ENCODE measurements at regions not wholly inside any gene's neighbourhood (a gene's known extent, or its start where the extent isn't known, plus 50 kb on each side); places are given as distances from the start of the nearest gene placed in this dataset.
A peak's percentile ranks its signal among the peaks of the same experiment; 100 is the strongest.

- H2AK5ac ChIP-seq (ENCODE audit: low read length), result no peak overlapping the region
- H3K4ac ChIP-seq (ENCODE audit: low read depth, low read length), result no peak overlapping the region
- H3K79me1 ChIP-seq (ENCODE audit: low read length), result no peaks in the 10 kb centered on the region
- H3K79me2 ChIP-seq (ENCODE audit: control insufficient read depth, insufficient read depth, low read length), result no peaks in the 10 kb centered on the region
- DNase-seq, result no peak
- H3K18ac ChIP-seq (ENCODE audit: low read length), result no peak overlapping the region
- H2BK120ac ChIP-seq (ENCODE audit: low read depth, low read length), result no peak overlapping the region
- no CpG with 5 or more reads among the region's 10 CpGs for WGBS (ENCODE audit: extremely low coverage, insufficient coverage, low lambda C conversion rate)
- no peak overlapping the region for H3K27ac ChIP-seq (ENCODE audit: low read depth, low read length)
- no peak overlapping the region for H2BK5ac ChIP-seq (ENCODE audit: low read length)
- no peak overlapping the region for H4K5ac ChIP-seq (ENCODE audit: low read length)
- H3K4me2 ChIP-seq (ENCODE audit: low read length), result no peak overlapping the region
- H3K23ac ChIP-seq (ENCODE audit: low read length), result no peak overlapping the region
- H3K4me3 ChIP-seq (ENCODE audit: low read length), result no peak overlapping the region
- no peaks in the 10 kb centered on the region for H3K4me1 ChIP-seq (ENCODE audit: control insufficient read depth, low read depth, low read length)
- no peak overlapping the region for H3K9ac ChIP-seq (ENCODE audit: low read length)
- no peaks in the 10 kb centered on the region for H3K27me3 ChIP-seq (ENCODE audit: insufficient read depth, low read length, poor library complexity)
- H2BK15ac ChIP-seq (replicated peaks; ENCODE audit: low read depth), result no peak overlapping the region
- H3K56ac ChIP-seq (ENCODE audit: low read length), result no peak overlapping the region
- H4K8ac ChIP-seq (ENCODE audit: low read depth, low read length), result no peak overlapping the region
- H3K36me3 ChIP-seq (ENCODE audit: control insufficient read depth, insufficient read depth, low read length), result no peaks in the 10 kb centered on the region
Observed at GRCh38 chr19:28208745-28209144, 1004.2 kb downstream of the UQCRFS1 start.

GRCh38 chr19:28207244-28207643, 1005.7 kb downstream of the UQCRFS1 start:
- no peak overlapping the region for H3K56ac ChIP-seq (ENCODE audit: low read length)
- H3K36me3 ChIP-seq (ENCODE audit: control insufficient read depth, insufficient read depth, low read length), result no peaks in the 10 kb centered on the region
- H2BK15ac ChIP-seq (replicated peaks; ENCODE audit: low read depth), result no peak overlapping the region
- no peak overlapping the region for H3K18ac ChIP-seq (ENCODE audit: low read length)
- H2AK5ac ChIP-seq (ENCODE audit: low read length), result no peak overlapping the region
- H3K4me1 ChIP-seq (ENCODE audit: control insufficient read depth, low read depth, low read length), result no peaks in the 10 kb centered on the region
- no peak overlapping the region for H3K27ac ChIP-seq (ENCODE audit: low read depth, low read length)
- no peaks in the 10 kb centered on the region for H3K27me3 ChIP-seq (ENCODE audit: insufficient read depth, low read length, poor library complexity)
- H3K9ac ChIP-seq (ENCODE audit: low read length), result no peak overlapping the region
- no peak overlapping the region for H4K8ac ChIP-seq (ENCODE audit: low read depth, low read length)
- H3K4me3 ChIP-seq (ENCODE audit: low read length), result no peak overlapping the region
- H2BK5ac ChIP-seq (ENCODE audit: low read length), result no peak overlapping the region
- no peak overlapping the region for H3K23ac ChIP-seq (ENCODE audit: low read length)
- H3K79me1 ChIP-seq (ENCODE audit: low read length), result no peaks in the 10 kb centered on the region
- H3K4ac ChIP-seq (ENCODE audit: low read depth, low read length), result no peak overlapping the region
- no peak overlapping the region for H3K4me2 ChIP-seq (ENCODE audit: low read length)
- WGBS (ENCODE audit: extremely low coverage, insufficient coverage, low lambda C conversion rate), result no CpG with 5 or more reads among the region's 7 CpGs
- no peak overlapping the region for H4K5ac ChIP-seq (ENCODE audit: low read length)
- no peak overlapping the region for H2BK120ac ChIP-seq (ENCODE audit: low read depth, low read length)
- H3K79me2 ChIP-seq (ENCODE audit: control insufficient read depth, insufficient read depth, low read length), result no peaks in the 10 kb centered on the region
- DNase-seq, result no peak

DNA sequence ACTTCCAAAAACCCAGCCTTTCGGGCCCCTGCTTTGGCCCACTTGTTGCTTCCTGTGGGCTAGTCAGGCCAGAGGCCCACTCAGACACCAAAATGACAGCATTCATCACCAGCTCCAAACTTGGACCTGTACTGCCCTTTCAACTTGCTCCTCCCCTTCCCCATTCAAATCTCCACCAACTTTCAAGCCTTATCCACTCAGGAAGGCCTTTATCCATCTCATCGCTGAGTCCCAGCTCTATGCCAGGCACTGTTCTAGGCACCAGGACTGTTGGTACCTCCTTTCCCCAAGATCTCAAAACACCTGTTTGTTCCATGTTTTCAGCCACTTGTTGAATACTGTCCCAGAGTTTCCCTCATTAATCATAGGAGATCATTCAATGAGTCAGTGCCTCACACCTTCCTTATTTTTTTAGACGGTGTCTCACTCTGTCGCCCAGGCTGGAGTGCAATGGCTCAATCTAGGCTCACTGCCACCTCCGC, 1011.4 kb downstream of the UQCRFS1 start:
- no peak for DNase-seq
- Histone ChIP-seq H3K36me3 (ENCODE audit: control insufficient read depth, insufficient read depth, low read length) (no peaks in the 10 kb centered on the region), H3K79me2 (ENCODE audit: control insufficient read depth, insufficient read depth, low read length) (no peaks in the 10 kb centered on the region), H4K8ac (ENCODE audit: low read depth, low read length) (no peak overlapping the region), H3K4ac (ENCODE audit: low read depth, low read length) (no peak overlapping the region), H2BK15ac (replicated peaks; ENCODE audit: low read depth) (no peak overlapping the region), H3K4me3 (ENCODE audit: low read length) (no peak overlapping the region), H3K9ac (ENCODE audit: low read length) (no peak overlapping the region), H3K27ac (ENCODE audit: low read depth, low read length) (no peak overlapping the region), H2BK5ac (ENCODE audit: low read length) (no peak overlapping the region), H3K56ac (ENCODE audit: low read length) (no peak overlapping the region), H2BK120ac (ENCODE audit: low read depth, low read length) (no peak overlapping the region), H3K79me1 (ENCODE audit: low read length) (no peaks in the 10 kb centered on the region), H3K4me1 (ENCODE audit: control insufficient read depth, low read depth, low read length) (no peaks in the 10 kb centered on the region), H3K23ac (ENCODE audit: low read length) (no peak overlapping the region), H3K4me2 (ENCODE audit: low read length) (no peak overlapping the region), H4K5ac (ENCODE audit: low read length) (no peak overlapping the region), H3K27me3 (ENCODE audit: insufficient read depth, low read length, poor library complexity) (no peaks in the 10 kb centered on the region), H2AK5ac (ENCODE audit: low read length) (no peak overlapping the region), H3K18ac (ENCODE audit: low read length) (no peak overlapping the region)
- no CpG with 5 or more reads among the region's 5 CpGs for WGBS (ENCODE audit: extremely low coverage, insufficient coverage, low lambda C conversion rate)

DNA sequence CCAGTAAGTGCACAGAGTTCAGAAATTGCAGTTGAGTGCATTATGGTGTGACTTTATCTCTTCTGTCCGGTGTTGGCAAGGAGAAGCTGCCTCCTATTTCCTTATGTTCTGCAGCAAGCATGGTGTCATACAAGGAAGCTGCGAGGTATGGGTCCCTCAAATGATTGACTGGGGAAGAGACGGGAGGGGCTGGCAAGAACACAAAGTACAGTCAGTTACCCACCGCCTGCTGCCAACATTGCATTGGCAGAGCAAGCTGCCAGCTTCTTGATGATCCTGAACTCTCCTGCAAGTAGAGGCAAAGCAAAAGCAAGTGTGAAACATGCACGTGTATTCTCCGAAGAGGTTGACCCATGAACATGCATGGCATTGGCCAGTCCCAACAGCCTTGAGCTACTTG, 1013.6 kb downstream of the UQCRFS1 start:
- Histone ChIP-seq H3K79me2 (ENCODE audit: control insufficient read depth, insufficient read depth, low read length) (no peaks in the 10 kb centered on the region), H4K5ac (ENCODE audit: low read length) (no peak overlapping the region), H3K27me3 (ENCODE audit: insufficient read depth, low read length, poor library complexity) (no peaks in the 10 kb centered on the region), H3K23ac (ENCODE audit: low read length) (no peak overlapping the region), H3K4me2 (ENCODE audit: low read length) (no peak overlapping the region), H3K9ac (ENCODE audit: low read length) (no peak overlapping the region), H3K56ac (ENCODE audit: low read length) (no peak overlapping the region), H3K4me1 (ENCODE audit: control insufficient read depth, low read depth, low read length) (no peaks in the 10 kb centered on the region), H3K18ac (ENCODE audit: low read length) (no peak overlapping the region), H2AK5ac (ENCODE audit: low read length) (no peak overlapping the region), H3K36me3 (ENCODE audit: control insufficient read depth, insufficient read depth, low read length) (no peaks in the 10 kb centered on the region), H2BK5ac (ENCODE audit: low read length) (no peak overlapping the region), H3K4ac (ENCODE audit: low read depth, low read length) (no peak overlapping the region), H4K8ac (ENCODE audit: low read depth, low read length) (no peak overlapping the region), H2BK15ac (replicated peaks; ENCODE audit: low read depth) (no peak overlapping the region), H3K79me1 (ENCODE audit: low read length) (no peaks in the 10 kb centered on the region), H3K27ac (ENCODE audit: low read depth, low read length) (no peak overlapping the region), H2BK120ac (ENCODE audit: low read depth, low read length) (no peak overlapping the region), H3K4me3 (ENCODE audit: low read length) (no peak overlapping the region)
- no peak for DNase-seq
- no CpG with 5 or more reads among the region's 6 CpGs for WGBS (ENCODE audit: extremely low coverage, insufficient coverage, low lambda C conversion rate)

DNA sequence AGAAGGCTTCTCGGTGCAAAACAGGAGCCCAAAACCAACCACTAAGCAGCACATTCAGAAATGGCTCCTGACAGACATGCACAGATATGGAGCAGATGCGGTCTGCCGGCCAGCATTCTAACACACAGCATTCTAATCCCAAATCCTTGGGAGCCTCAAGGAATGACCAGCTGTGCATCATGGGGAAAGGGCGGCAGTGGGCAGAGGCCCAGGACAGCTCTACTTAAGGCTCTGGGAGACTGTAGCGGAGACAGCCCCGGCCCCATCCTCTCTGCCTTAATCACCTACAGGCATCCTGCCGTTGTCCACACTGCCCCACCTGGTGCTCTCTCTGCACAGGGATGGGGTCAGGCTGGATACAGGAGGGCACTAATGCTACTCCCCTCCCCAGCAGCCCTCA, 1016.0 kb downstream of the UQCRFS1 start:
- H3K4ac ChIP-seq (ENCODE audit: low read depth, low read length), result no peak overlapping the region
- H3K27me3 ChIP-seq (ENCODE audit: insufficient read depth, low read length, poor library complexity), result no peaks in the 10 kb centered on the region

DNA sequence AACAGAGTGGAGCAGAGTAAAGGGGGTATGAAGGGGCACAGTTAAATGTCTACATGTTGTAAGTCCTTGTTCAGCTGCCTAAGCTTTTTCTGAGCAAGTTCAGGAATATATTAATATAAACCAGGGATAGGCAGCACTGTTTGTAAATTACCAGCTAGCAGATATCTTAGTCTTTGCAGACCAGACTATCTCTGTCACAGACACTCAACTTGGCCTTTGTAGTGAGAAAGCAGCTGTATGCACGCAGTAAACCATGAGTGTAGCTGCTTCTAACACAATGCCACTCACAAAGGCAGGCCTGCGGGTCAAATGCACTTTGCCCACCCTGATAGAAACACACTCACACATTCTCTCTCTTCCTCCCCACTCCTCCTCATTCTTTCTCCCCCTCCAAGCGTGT, 1016.9 kb downstream of the UQCRFS1 start:
- no peak for DNase-seq
- Histone ChIP-seq H3K27me3 (ENCODE audit: insufficient read depth, low read length, poor library complexity) (no peaks in the 10 kb centered on the region), H3K4me3 (ENCODE audit: low read length) (no peak overlapping the region), H3K79me1 (ENCODE audit: low read length) (no peaks in the 10 kb centered on the region), H2BK15ac (replicated peaks; ENCODE audit: low read depth) (no peak overlapping the region), H2BK120ac (ENCODE audit: low read depth, low read length) (no peak overlapping the region), H3K18ac (ENCODE audit: low read length) (no peak overlapping the region), H2BK5ac (ENCODE audit: low read length) (no peak overlapping the region), H3K27ac (ENCODE audit: low read depth, low read length) (no peak overlapping the region), H3K4me2 (ENCODE audit: low read length) (no peak overlapping the region), H3K23ac (ENCODE audit: low read length) (no peak overlapping the region), H3K4ac (ENCODE audit: low read depth, low read length) (no peak overlapping the region), H3K36me3 (ENCODE audit: control insufficient read depth, insufficient read depth, low read length) (no peaks in the 10 kb centered on the region), H3K79me2 (ENCODE audit: control insufficient read depth, insufficient read depth, low read length) (no peaks in the 10 kb centered on the region), H4K5ac (ENCODE audit: low read length) (no peak overlapping the region), H3K9ac (ENCODE audit: low read length) (no peak overlapping the region), H2AK5ac (ENCODE audit: low read length) (no peak overlapping the region), H3K4me1 (ENCODE audit: control insufficient read depth, low read depth, low read length) (no peaks in the 10 kb centered on the region), H3K56ac (ENCODE audit: low read length) (peak overlapping the region; percentile 2), H4K8ac (ENCODE audit: low read depth, low read length) (no peak overlapping the region)
- WGBS (ENCODE audit: extremely low coverage, insufficient coverage, low lambda C conversion rate), result no CpG with 5 or more reads among the region's 3 CpGs

More for the DNA sequence above, 1016.0 kb downstream of the UQCRFS1 start:
- no peak overlapping the region for H2BK120ac ChIP-seq (ENCODE audit: low read depth, low read length)
- H3K79me2 ChIP-seq (ENCODE audit: control insufficient read depth, insufficient read depth, low read length), result no peaks in the 10 kb centered on the region
- no peak overlapping the region for H3K4me2 ChIP-seq (ENCODE audit: low read length)
- no peaks in the 10 kb centered on the region for H3K36me3 ChIP-seq (ENCODE audit: control insufficient read depth, insufficient read depth, low read length)
- H3K4me1 ChIP-seq (ENCODE audit: control insufficient read depth, low read depth, low read length), result no peaks in the 10 kb centered on the region
- H2BK5ac ChIP-seq (ENCODE audit: low read length), result no peak overlapping the region
- H3K4me3 ChIP-seq (ENCODE audit: low read length), result no peak overlapping the region
- H4K8ac ChIP-seq (ENCODE audit: low read depth, low read length), result no peak overlapping the region
- no peaks in the 10 kb centered on the region for H3K79me1 ChIP-seq (ENCODE audit: low read length)
- no peak for DNase-seq
- no peak overlapping the region for H4K5ac ChIP-seq (ENCODE audit: low read length)
- peak overlapping the region; percentile 10 for H3K56ac ChIP-seq (ENCODE audit: low read length)
- no peak overlapping the region for H2BK15ac ChIP-seq (replicated peaks; ENCODE audit: low read depth)
- H3K23ac ChIP-seq (ENCODE audit: low read length), result no peak overlapping the region
- H2AK5ac ChIP-seq (ENCODE audit: low read length), result no peak overlapping the region
- no peak overlapping the region for H3K18ac ChIP-seq (ENCODE audit: low read length)
- no CpG with 5 or more reads among the region's 7 CpGs for WGBS (ENCODE audit: extremely low coverage, insufficient coverage, low lambda C conversion rate)
- no peak overlapping the region for H3K9ac ChIP-seq (ENCODE audit: low read length)
- no peak overlapping the region for H3K27ac ChIP-seq (ENCODE audit: low read depth, low read length)

Measured in mesendoderm (in vitro differentiated cells).